ENCODE measurements at regions not wholly inside any gene's neighbourhood (a gene's known extent, or its start where the extent isn't known, plus 50 kb on each side); places are given as distances from the start of the nearest gene placed in this dataset.

DNA sequence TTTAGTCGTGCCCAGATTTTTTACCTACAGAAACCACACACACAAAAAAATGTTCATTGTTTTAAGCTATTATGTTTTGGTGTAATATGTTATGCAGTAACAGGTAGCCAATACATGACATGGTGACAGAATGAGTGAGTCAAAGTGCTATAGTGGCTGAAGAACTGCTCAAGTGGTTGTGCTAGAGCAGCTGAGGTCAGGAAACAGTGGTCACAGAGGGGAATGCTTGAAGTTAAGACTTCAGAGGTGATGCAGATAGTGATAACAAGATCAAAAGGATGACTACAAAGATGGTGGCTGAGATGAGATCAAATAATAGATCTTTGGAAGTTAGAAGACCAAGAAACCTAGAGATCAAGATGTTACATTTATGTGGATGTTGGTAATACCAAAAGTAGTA is 174.3 kb downstream of the KCNE4 start:
- no peak for DNase-seq (ENCODE audit: low read depth)
- in situ Hi-C loops (cut with HindIII; ENCODE audit: low sequenced_read_pairs) = no loop called here
- no peak overlapping the region for H3K4me3 ChIP-seq (ENCODE audit: low read depth, low read length)
- TF ChIP-seq, protein P1, sequence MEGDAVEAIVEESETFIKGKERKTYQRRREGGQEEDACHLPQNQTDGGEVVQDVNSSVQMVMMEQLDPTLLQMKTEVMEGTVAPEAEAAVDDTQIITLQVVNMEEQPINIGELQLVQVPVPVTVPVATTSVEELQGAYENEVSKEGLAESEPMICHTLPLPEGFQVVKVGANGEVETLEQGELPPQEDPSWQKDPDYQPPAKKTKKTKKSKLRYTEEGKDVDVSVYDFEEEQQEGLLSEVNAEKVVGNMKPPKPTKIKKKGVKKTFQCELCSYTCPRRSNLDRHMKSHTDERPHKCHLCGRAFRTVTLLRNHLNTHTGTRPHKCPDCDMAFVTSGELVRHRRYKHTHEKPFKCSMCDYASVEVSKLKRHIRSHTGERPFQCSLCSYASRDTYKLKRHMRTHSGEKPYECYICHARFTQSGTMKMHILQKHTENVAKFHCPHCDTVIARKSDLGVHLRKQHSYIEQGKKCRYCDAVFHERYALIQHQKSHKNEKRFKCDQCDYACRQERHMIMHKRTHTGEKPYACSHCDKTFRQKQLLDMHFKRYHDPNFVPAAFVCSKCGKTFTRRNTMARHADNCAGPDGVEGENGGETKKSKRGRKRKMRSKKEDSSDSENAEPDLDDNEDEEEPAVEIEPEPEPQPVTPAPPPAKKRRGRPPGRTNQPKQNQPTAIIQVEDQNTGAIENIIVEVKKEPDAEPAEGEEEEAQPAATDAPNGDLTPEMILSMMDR (IDR thresholded peaks at IDR 0.05; ENCODE audit: low read depth, low read length, missing control alignments) = no peak

DNA sequence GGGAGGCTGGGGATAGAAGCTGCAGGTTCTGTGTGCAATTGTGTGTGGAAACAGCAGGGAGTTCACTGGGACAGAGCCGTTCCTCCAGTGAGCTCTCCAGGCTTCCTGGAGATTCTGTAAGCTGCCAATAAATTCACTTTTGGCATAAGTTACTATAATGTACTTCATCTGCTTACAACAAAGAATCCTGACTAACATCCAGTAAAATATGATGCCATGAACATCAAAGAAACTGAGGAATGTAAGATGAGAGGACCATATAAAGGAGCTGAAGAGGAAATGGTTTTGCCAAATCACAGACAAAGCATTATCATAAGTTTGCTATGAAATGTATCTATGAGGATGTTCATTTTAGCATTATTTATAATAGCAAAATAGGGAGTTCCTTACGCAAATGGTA is 175.3 kb downstream of the KCNE4 start:
- peak; percentile 20 for DNase-seq (ENCODE audit: low read depth)
- TF ChIP-seq, protein P1 (IDR thresholded peaks at IDR 0.05; ENCODE audit: low read depth, low read length, missing control alignments) = no peak
- in situ Hi-C loops (cut with HindIII; ENCODE audit: low sequenced_read_pairs) = no loop called here
- no peak overlapping the region for H3K4me3 ChIP-seq (ENCODE audit: low read depth, low read length)

DNA sequence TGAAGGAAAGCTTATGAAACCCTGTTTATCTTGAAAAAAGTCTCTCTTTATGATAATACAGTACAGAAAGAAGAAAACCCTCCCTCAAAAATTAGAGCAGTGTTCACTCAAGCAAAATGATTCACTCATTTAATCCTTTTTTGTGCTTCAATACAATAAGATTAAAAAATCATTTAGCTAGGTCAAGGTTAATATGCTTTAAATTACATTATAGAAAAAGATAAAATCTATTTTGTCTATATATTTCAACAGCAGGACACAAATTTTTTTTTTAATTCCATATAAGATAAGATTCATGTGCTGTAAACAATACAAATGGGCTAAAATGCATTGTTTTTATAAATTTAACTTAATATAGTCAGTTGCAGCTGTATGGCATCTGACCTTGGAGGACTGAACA is 176.9 kb downstream of the KCNE4 start:
- in situ Hi-C loops (cut with HindIII; ENCODE audit: low sequenced_read_pairs) = no loop called here
- no peak for DNase-seq (ENCODE audit: low read depth)
- TF ChIP-seq, protein P1 (IDR thresholded peaks at IDR 0.05; ENCODE audit: low read depth, low read length, missing control alignments) = no peak
- H3K4me3 ChIP-seq (ENCODE audit: low read depth, low read length) = no peak overlapping the region

DNA sequence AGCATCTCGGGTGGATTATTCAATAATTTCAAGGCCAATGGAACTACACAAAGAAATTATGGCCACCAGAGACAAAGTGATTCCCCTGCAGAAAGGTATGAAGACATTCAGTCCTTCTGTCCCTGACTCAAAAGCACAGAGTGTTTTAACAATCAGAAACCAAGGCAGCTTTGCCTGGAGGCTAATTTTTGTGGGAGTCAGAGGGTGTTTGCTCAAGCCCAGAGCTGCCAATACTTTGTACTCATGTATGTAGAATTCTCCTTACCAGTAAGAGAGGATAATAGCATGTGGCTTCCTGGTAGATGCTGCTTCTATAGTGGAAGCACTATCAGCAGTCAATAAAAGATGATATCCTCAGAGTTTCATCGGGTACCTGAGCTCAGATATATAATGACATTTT is 178.4 kb downstream of the KCNE4 start:
- no peak for DNase-seq (ENCODE audit: low read depth)
- no peak overlapping the region for H3K4me3 ChIP-seq (ENCODE audit: low read depth, low read length)
- TF ChIP-seq, protein P1 (IDR thresholded peaks at IDR 0.05; ENCODE audit: low read depth, low read length, missing control alignments) = no peak
- in situ Hi-C loops (cut with HindIII; ENCODE audit: low sequenced_read_pairs) = no loop called here

DNA sequence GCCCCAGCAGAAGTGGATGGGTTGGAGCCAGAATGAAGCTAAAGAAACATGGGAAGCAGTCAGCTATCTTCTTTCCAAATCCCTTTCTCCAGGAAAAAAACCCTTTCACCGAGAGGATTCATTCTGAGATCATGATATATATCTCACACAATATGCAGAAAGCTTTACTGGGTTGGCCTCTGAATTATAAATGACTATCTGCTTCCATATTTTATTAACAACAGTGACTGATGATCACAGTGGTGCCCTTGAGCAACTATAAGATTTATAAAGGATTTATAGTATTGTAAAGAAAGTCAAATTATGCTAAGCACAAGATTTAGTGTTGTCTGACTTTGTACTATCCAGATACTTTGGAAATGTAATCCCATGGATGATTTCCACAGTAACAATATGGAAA is 180.3 kb downstream of the KCNE4 start:
- no peak for DNase-seq (ENCODE audit: low read depth)
- in situ Hi-C loops (cut with HindIII; ENCODE audit: low sequenced_read_pairs) = no loop called here
- H3K4me3 ChIP-seq (ENCODE audit: low read depth, low read length) = no peak overlapping the region
- TF ChIP-seq, protein P1 (IDR thresholded peaks at IDR 0.05; ENCODE audit: low read depth, low read length, missing control alignments) = no peak

DNA sequence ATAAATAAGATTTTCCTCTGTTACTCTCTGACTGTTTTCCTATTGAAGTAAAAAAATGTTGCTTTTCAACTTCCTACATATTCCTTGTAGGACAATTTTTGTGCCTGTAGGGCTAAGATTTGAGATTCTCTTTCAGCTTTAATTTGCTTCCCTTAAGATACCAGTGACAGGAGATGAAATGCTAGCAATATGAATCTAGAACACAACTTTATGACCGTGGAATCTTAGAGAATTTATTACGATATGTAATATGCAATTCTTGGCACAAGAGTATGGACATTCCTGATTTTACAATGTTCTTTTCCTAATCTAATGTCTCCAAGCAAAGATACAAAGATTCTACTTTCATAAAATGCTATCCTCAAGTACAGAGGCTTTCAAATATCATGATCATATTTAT is 180.9 kb downstream of the KCNE4 start:
- H3K4me3 ChIP-seq (ENCODE audit: low read depth, low read length) = no peak overlapping the region
- in situ Hi-C loops (cut with HindIII; ENCODE audit: low sequenced_read_pairs) = no loop called here
- no peak for DNase-seq (ENCODE audit: low read depth)
- TF ChIP-seq, protein P1 (IDR thresholded peaks at IDR 0.05; ENCODE audit: low read depth, low read length, missing control alignments) = no peak

DNA sequence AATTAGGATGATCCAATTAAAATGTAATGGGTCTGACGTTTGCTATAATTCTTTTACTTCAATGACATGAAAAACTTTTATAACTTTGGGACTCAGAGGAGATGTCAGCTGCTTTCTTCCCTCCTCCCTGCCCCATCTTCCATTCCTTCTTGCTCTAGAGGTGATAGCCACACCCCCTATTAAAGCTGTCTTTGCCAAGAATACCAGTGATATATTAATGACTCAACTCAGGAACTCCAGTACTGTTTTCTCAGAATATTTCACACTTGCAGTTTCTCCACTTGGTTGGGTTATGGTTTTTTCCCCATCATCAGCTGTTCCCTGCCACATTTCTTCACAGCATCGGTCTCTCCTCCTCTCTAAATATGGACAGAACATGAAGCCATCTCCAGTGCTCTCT is 184.0 kb downstream of the KCNE4 start:
- TF ChIP-seq, protein P1 (IDR thresholded peaks at IDR 0.05; ENCODE audit: low read depth, low read length, missing control alignments) = no peak
- DNase-seq (ENCODE audit: low read depth) = no peak
- H3K4me3 ChIP-seq (ENCODE audit: low read depth, low read length) = no peak overlapping the region
- in situ Hi-C loops (cut with HindIII; ENCODE audit: low sequenced_read_pairs) = no loop called here

Measured in astrocyte of the cerebellum (primary cell).